Non-pigmented ciliary epithelial cell (primary cell): ENCODE measurements at regions not wholly inside any gene's neighbourhood (a gene's known extent, or its start where the extent isn't known, plus 50 kb on each side); places are given as distances from the start of the nearest gene placed in this dataset.

Source experiments
- DNase-seq: peaks from one replicate; pipeline ENCODE4 v3.0.0-alpha.2; 2010; ENCODE audit warnings: low read depth

GRCh38 chr9:110143485-110143884 lies 64.5 kb downstream of the C9orf152 start:
- no peak for DNase-seq

- no peak for DNase-seq
Observed at GRCh38 chr9:110143950-110144545, 63.9 kb downstream of the C9orf152 start.

- no peak for DNase-seq
Observed at GRCh38 chr9:110146373-110146772, 61.6 kb downstream of the C9orf152 start.

GRCh38 chr9:110148384-110148783 lies 59.6 kb downstream of the C9orf152 start:
- no peak for DNase-seq

- DNase-seq, result no peak
Observed at GRCh38 chr9:110148891-110149290, 59.1 kb downstream of the C9orf152 start.
